NOMO-1 (cell line): ENCODE measurements at regions not wholly inside any gene's neighbourhood (a gene's known extent, or its start where the extent isn't known, plus 50 kb on each side); places are given as distances from the start of the nearest gene placed in this dataset.
A peak's percentile ranks its signal among the peaks of the same experiment; 100 is the strongest.
"Not testable (repeated sequence)": the region's sequence is repeated elsewhere in the genome, so short reads cannot be mapped to it uniquely, and the experiment has no call there.

Source experiments
- DNase-seq, 2 experiments: peaks; one replicate each; lab custom pipeline; 2025; ENCODE audit not compliant: unreplicated experiment in 2 of 2; lab: John Stamatoyannopoulos, UW

DNA sequence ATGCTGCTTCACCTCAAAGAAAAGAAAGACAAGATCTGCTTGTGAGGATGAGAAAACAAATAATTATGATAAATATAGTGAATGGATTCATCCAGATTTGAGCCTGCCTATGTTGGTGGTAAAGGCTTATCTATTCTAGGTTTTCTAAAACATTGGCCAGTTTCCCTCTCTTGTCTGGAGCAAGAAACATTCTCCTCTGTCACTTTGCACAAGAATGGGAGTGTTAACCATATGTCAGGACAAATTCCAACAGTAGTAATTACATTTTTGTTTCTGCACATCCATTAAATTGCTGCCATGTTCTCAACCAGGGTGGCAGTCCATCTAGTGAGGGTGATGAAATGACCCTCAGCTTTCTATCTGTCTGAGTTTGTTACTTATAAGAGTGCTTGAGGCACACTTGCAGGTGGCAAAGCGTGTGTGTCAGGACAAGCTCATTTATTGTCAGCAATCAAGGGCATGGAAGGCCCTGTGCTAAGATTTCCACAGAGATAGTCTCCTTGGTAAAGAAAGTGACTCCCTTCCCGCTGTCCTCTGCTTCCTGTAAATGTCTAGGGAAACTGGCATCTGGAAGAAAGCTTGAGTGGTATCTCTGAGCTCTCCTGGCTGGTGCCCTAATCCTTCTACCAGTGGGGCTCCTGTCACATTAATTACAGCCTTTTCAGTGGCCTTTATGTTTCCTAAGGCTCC is 502.1 kb upstream of the FLRT2 start:
- no peak for DNase-seq

DNA sequence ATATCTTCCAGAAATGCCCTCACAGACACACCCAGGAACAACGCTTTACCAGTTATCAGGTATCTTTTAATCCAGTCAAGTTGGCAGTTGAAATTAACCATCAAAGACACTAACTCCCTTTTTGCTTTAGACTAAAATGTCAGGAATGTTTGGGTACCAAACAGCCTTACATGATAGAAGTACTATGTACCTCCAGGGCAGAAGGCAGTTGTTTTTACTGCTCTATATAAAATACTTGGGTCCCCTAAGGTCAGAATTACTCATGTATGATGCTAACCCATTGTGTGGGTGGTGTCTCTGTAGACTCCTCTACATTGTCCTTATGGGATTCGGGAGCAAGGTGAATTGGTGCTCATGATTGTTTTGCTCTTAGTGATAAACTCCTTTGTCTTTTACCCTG is 492.5 kb upstream of the FLRT2 start:
- DNase-seq, result no peak

DNA sequence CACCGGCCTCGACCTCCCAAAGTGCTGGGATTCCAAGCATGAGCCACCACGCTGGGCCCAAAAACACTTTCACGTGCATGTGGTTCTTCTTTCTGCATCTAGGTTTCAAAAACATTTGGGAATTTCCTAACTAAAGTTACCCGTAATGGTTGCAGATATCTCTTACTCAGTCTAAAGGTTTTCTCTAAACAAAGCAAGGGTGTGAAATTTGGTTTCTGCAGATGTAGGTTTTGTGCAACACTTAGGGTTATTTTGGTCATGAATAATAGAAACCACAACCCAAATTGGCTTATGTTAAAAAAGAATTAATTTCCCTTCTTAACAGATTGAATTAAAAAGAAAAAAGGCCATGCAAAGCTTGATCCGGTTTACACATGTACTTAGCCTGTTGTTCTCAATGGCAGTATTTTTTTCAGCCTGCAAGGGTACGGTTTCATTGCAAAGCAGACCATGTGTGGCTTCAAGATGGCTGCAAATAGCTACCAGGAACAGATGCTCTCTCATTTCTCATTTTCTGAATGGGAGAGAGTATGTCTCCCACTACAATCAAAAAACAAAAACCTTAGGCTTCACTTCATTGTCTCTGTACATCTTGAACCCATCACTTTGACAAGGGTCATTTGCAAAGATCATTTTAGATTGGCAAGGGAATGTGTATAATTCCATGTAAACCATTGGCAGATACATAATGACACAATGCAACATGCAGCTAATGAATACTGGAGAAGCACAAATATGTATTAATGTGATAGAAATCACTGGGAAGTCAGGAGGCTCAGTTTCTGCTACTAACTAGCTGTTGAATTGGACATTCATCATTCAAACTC is 491.2 kb upstream of the FLRT2 start:
- peak in 1 of 2 experiments; percentile 2 for DNase-seq

DNA sequence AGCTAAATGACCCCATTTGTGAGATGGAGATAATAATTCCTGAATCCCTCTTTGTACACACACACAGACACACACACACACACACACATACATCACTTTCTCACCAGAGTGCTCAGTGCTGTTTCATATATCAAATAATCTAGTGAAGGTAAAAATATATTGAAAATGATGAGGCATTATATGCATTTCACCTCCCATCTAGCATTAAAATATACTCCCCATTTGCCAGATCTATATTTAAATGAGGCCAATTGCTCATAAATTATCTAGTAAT is 490.7 kb upstream of the FLRT2 start:
- DNase-seq, result no peak

DNA sequence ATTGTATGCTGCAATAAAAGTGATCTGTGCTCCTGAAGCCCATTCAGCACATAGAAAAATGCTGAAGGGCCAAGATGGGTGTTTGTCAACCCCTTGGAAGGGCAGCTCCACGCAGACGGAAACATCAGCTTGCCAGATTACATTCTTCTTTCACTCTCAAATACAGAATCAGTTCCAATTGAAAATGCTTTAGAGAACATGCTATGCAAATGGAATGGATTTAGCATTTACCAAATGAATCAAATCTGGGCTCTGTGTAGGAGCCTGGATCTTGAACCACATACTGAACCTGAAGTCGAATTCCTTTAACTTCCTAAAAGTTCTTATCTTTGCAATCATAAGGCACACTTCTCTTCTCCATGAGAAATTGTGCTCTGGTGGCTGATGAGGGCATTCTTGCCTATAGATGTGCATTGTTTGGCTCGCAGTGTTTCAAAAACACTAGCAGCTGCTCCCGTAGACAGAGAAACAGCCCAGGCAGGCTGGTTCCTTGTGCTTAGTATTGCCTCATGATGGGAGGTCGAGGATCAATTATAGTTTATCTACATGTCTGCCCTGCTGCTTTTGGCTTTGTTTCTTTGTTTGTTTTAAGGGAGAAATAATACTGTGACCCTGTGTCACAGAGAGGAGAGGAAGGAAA is 489.8 kb upstream of the FLRT2 start:
- DNase-seq, result no peak

DNA sequence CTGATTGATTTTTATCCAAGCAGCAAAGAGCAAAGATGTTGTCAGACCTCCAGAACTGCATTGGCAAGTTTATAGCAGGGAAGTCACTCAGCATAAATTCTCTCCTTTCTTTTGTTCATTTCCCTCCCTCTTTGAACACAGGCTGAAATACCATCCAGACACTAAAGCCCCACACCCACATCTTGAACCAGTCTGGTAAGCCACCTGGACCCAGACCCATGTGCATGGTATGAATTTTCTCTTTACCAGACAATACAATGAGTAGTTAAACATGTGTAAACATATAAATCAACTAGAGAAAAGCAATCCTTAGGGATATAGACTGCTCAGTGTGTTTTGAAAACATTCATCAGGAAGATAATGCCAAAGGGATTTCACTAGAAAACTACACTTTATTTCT is 488.3 kb upstream of the FLRT2 start:
- no peak for DNase-seq

DNA sequence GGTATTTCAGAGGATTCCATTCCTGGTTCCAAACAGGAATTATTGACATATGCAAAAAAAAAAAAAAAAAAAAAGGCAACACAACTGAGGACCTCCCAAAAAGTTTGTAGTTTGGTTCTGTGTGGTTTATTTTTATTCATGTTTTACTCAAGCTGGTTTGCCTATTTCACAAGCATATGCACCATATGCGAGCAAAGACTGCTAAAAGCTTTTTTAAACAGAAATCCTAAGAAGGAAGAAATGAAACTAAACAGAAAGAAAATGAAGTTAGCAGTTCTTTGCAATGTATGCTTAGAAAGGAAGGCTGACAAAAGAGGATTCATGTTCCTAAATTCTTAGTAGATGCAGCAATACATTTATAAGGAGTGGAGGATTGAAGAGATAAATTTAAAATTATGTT is 487.6 kb upstream of the FLRT2 start:
- peak in 1 of 2 experiments; percentile 10 for DNase-seq

DNA sequence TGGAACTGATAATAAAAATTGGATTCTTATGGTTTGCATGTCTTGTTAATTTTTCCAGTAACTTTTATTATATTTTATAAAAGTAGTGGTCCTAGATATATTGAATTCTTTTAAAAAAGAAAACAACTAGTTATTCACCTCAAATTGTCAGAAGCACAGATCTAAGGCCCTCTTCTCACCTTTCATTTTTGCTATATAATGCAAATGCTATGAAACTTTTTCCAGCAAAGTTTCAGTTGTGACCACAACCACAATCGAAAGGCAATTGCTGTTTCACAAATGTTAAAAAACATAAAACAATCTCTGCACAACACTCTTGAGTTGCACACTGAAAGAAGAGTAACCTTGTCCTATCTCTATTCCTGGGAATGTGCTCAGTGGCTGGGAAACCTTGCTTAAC is 479.8 kb upstream of the FLRT2 start:
- no peak for DNase-seq

DNA sequence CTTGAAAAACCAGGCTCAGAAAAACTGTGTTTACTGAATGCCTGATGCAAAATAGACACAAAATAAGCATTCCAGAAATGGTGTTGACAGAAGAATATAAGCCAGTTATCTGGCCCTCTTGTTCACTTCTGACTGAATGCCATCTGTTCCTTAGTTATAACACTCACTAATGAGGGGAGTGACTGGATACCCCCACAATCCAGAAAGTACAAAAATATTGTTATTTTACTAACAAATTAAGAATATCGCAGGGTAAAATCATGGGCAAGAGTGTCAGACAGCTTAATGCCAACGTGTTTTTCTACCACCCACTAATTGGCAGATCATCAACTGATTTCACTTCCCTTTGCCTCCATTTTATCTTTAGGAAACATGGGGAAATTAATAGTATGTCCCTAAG is 477.3 kb upstream of the FLRT2 start:
- no peak for DNase-seq

DNA sequence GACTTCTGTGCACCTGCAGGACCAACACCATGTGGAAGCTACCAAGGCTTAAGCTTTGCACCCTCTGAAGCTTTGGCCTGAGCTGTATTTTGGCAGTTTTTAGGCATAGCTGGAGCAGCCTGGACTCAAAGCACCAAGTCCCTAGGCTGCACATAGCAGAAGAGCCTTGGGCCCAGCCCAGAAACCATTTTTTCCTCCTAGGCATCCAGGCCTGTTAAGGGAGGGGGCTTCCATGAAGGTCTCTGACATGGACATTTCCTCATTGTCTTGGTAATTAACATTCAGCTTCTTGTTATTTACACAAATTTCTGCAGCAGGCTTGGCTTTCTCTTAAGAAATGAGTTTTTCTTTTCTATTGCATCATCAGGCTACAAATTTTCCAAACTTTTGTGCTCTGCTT is 475.8 kb upstream of the FLRT2 start:
- no peak for DNase-seq

DNA sequence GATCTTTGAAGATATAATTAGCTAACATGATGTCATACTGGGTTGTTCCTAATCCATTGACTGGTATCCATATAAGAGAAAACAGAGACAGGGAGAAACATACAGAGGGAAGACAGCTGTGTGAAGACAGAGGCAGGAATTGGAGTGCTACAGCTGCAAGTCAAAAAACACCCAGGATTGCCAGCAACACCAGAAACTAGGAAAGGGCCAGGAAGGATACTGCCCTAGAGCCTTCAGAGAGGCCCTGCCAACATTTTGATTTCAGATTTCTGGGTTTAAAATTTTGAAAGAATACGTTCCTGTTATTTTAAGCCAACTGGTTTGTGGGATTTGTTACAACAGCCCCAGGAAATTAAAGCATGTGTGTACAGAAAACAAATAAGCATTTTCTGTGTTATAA is 473.7 kb upstream of the FLRT2 start:
- no peak for DNase-seq

DNA sequence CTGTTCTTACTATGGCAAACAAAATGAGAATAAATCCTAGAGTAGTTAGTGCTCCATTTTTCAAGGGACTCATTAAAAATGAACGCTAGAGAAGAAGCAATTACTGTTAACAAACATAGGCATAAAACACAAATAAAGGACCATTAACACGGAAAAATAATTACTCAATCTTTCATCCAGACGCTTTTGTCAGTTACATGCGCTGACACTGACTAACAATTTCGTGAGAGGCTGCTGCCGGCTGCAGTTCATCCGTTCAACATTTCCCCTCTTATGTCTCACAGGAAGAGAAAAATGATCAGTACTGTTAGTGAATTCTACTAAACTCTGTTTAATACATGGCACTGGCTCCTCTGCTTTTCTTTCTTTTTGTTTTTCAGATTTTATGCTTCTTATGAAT is 472.7 kb upstream of the FLRT2 start:
- no peak for DNase-seq

DNA sequence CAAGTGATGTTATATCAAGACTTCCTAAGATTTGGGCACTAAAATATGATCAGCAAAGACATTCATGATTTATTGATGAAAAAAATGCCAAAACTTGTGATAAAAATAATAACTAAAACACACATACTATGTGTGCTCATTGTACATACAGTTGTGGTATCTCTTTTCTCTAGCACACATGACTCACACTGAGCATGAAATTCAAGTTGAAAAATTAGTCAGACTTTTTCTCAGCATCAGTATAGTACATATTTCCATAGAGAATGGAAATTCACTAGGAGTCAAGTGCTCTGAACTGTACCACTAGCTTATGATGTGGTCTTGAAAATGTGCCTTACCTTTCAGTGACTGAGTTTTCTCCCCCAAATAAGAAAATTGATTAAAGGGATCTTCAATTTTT is 471.8 kb upstream of the FLRT2 start:
- DNase-seq, result no peak

DNA sequence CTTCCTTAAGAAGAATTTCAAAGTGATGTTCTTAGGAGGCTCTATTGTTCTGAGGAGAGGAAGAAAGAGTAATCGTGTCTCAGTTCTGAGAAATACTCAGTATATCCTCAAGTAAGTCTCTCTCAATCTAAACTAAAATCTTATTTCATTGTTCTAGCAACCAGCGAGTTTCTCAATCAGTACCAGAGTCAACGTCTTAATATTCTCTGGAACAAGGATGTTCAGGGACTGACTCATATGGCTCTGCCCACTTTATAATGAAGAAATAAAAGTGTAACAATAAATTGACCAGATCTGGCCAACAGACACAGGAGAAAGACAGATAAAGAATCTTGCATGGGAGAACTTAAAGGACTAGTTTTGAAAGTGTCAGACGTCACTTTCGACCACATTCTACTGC is 469.8 kb upstream of the FLRT2 start:
- no peak for DNase-seq

DNA sequence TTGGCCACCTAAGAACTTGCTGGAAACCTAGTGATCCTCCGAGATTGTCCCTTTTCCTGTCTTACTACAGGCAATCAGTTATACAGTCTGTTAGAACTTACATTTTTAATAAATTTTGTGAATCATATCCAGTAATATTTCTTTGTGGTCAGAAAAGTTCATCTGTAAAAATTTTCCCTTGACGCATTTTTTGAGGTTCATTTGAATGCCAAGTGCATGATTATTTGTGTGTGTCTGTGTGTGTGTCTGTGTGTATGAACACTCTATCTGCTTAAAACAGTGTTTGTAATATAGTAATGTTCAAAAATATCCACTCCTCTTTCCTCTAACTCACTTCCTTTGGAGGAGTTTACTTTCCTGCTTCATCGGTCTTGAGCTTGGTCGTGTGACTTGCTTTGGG is 468.7 kb upstream of the FLRT2 start:
- no peak for DNase-seq

DNA sequence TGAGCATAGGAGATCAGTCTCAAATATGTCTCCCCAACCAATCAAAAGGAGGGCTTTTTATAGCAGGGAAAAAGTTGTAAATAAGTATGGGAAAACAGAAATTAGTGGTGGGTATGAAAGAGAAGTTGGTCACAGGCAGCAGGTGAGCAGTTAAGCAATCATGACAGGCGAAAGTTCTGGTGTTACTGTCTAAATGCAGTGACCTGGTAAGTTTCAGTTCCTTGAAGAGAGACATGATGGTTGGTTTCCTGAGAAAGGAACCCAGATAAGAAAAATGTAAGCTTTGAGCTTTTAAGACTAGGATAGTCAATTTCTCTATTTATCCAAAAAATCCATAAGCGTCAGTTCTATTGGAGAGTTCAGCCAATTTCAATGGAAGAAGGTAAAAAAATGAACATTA is 466.2 kb upstream of the FLRT2 start:
- DNase-seq, result peak in 1 of 2 experiments; percentile 44

DNA sequence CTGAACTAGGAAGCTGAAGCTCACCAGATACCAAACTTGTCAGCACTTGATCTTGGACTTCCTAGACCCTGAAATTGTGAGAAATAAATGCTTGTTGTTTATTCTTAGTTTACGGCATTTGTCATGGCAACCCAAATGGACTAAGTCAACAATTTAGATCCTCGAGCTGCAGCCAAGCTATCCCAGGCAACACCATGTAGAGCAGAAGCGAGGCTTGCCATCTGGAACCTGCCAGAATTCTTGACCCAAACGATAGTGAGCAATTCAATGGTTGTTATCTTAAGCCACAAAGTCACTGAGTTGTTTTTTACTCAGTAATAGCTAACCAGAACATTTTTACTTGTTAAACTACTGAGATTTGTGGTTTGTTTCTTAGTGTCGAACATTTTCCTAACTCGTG is 458.5 kb upstream of the FLRT2 start:
- no peak for DNase-seq

DNA sequence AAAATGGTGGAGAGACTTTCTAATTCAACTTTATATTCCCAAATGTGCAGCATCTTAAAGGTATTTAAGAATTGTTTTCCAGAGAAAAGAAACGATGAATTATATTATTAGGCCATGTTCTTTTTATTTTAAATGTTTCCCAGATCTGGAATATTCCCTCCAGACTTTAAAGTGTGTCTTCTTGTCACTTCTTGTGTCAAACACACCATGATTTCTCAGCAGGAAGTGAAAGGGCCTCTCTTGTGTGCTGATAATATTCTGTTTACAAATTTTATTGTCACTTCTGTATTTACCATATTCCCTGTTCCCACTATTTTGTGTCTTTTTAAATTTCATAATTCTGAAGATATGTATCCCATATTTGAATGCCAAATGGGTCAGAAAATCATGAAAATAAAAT is 455.0 kb upstream of the FLRT2 start:
- DNase-seq, result no peak

DNA sequence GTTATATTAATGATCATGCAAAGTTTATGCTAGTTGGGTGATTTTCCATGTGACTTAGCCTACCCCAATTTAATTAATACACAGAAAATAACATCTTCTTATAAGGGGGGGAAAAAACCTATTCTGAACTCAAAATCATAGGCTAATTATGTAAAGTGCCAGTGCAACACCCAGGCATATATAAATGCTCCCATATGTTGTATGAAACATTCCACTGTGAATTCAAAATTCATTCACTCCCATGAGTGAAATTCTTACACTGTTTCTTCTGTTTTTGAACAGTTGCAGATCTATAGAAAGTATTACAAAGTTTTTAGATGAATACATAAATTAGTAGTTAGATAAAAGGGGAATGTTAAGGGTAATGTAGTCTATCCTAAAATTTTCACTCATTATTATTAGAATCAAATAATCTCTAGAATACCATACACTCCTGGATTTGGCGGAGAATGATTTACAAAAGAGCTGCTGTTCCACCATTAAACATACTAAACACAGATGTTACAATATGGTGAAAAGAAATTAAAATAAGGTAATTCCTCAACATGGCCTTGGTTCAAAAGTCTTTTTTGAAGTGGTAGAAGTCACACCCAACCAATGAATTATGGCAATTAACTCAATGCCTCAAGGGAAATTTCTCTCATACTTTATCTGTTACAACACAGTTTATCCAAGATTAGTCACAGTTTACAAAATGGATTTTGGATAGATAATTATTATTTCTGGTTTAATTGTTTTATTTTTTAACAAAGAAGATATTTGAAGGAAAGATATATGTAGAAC is 454.1 kb upstream of the FLRT2 start:
- no peak for DNase-seq

DNA sequence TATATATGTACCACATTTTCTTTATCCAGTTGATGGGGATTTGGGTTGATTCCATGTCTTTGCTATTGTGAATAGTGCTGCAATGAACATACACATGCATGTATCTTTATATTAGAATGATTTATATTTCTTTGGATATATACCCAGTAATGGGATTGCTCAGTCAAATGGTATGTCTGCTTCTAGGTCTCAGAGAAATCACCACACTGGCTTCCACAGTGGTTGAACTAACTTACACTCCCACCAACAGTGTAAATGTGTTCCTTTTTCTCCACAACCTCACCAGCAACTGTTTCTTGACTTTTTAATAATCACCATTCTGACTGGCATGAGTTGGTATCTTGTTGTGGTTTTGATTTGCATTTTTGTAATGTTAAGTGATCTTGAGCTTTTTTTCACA is 452.2 kb upstream of the FLRT2 start:
- DNase-seq, result not testable (repeated sequence)
